ENCODE measurements at regions not wholly inside any gene's neighbourhood (a gene's known extent, or its start where the extent isn't known, plus 50 kb on each side); places are given as distances from the start of the nearest gene placed in this dataset.
"Not testable (repeated sequence)": the region's sequence is repeated elsewhere in the genome, so short reads cannot be mapped to it uniquely, and the experiment has no call there.

GRCh38 chr13:48818495-48819356 is 157.0 kb upstream of the FNDC3A start:
- H3K27ac ChIP-seq: no peak overlapping the region
- no peaks in the 10 kb centered on the region for H3K4me1 ChIP-seq
- no peaks in the 10 kb centered on the region for H3K9me3 ChIP-seq
- in situ Hi-C loops (cut with MboI; ENCODE audit: low sequenced_read_pairs in 4 of 4): no loop called here
- DNase-seq: no peak
- H3K27me3 ChIP-seq: no peaks in the 10 kb centered on the region
- no peaks in the 10 kb centered on the region for H3K36me3 ChIP-seq
- no peak for ATAC-seq
- intact Hi-C loops (cut with DNase I; ENCODE audit: low total_unique reads): no loop called here
- TF ChIP-seq CTCF (IDR thresholded peaks at IDR 0.05 in 4 of 5, conservative IDR thresholded peaks at IDR 0.05 in 1 of 5): no peak
- no peak for TF ChIP-seq POLR2A (IDR thresholded peaks at IDR 0.05)
- no peak overlapping the region for H3K4me3 ChIP-seq

GRCh38 chr13:48819376-48819775 is 156.3 kb upstream of the FNDC3A start:
- no peak for ATAC-seq
- Histone ChIP-seq H3K4me1 (no peaks in the 10 kb centered on the region), H3K27me3 (no peaks in the 10 kb centered on the region), H3K27ac (no peak overlapping the region), H3K36me3 (no peaks in the 10 kb centered on the region), H3K9me3 (no peaks in the 10 kb centered on the region), H3K4me3 (no peak overlapping the region)
- intact Hi-C loops (cut with DNase I; ENCODE audit: low total_unique reads) (no loop called here), in situ Hi-C loops (cut with MboI; ENCODE audit: low sequenced_read_pairs in 4 of 4) (no loop called here)
- DNase-seq: no peak
- TF ChIP-seq CTCF (IDR thresholded peaks at IDR 0.05 in 4 of 5, conservative IDR thresholded peaks at IDR 0.05 in 1 of 5) (no peak), POLR2A (IDR thresholded peaks at IDR 0.05) (no peak)

GRCh38 chr13:48819899-48820298 is 155.8 kb upstream of the FNDC3A start:
- intact Hi-C loops (cut with DNase I; ENCODE audit: low total_unique reads) (no loop called here), in situ Hi-C loops (cut with MboI; ENCODE audit: low sequenced_read_pairs in 4 of 4) (no loop called here)
- H3K27me3 ChIP-seq: no peaks in the 10 kb centered on the region
- H3K4me3 ChIP-seq: no peak overlapping the region
- ATAC-seq: no peak
- TF ChIP-seq CTCF (IDR thresholded peaks at IDR 0.05 in 4 of 5, conservative IDR thresholded peaks at IDR 0.05 in 1 of 5) (no peak), POLR2A (IDR thresholded peaks at IDR 0.05) (no peak)
- H3K27ac ChIP-seq: no peak overlapping the region
- H3K36me3 ChIP-seq: no peaks in the 10 kb centered on the region
- no peak for DNase-seq
- H3K4me1 ChIP-seq: no peaks in the 10 kb centered on the region
- H3K9me3 ChIP-seq: no peaks in the 10 kb centered on the region

- H3K27ac ChIP-seq; ATAC-seq; intact Hi-C loops (cut with DNase I; ENCODE audit: low total_unique reads); in situ Hi-C loops (cut with MboI; ENCODE audit: low sequenced_read_pairs in 4 of 4); H3K4me1 ChIP-seq; DNase-seq; H3K9me3 ChIP-seq; H3K4me3 ChIP-seq; H3K27me3 ChIP-seq; H3K36me3 ChIP-seq: not testable (repeated sequence)
Observed at GRCh38 chr13:48823526-48823925, 152.2 kb upstream of the FNDC3A start.

- intact Hi-C loops (cut with DNase I; ENCODE audit: low total_unique reads): no loop called here
- ATAC-seq: no peak
- H3K4me1 ChIP-seq: no peaks in the 10 kb centered on the region
- in situ Hi-C loops (cut with MboI; ENCODE audit: low sequenced_read_pairs in 4 of 4): no loop called here
- H3K36me3 ChIP-seq: no peaks in the 10 kb centered on the region
- H3K27me3 ChIP-seq: no peaks in the 10 kb centered on the region
- H3K27ac ChIP-seq: no peak overlapping the region
- no peak for DNase-seq
- no peak for TF ChIP-seq POLR2A (IDR thresholded peaks at IDR 0.05)
- TF ChIP-seq CTCF (IDR thresholded peaks at IDR 0.05 in 4 of 5, conservative IDR thresholded peaks at IDR 0.05 in 1 of 5): no peak
- H3K4me3 ChIP-seq: no peak overlapping the region
- no peaks in the 10 kb centered on the region for H3K9me3 ChIP-seq
Observed at GRCh38 chr13:48826039-48826438, 149.7 kb upstream of the FNDC3A start.

- in situ Hi-C loops (cut with MboI; ENCODE audit: low sequenced_read_pairs in 4 of 4); intact Hi-C loops (cut with DNase I; ENCODE audit: low total_unique reads); ATAC-seq: not testable (repeated sequence)
Observed at GRCh38 chr13:48826922-48827454, 148.7 kb upstream of the FNDC3A start.

More at GRCh38 chr13:48826922-48827454, 148.7 kb upstream of the FNDC3A start:
- H3K27ac ChIP-seq, DNase-seq, H3K9me3 ChIP-seq, H3K36me3 ChIP-seq, H3K27me3 ChIP-seq, H3K4me1 ChIP-seq, H3K4me3 ChIP-seq: not testable (repeated sequence)
